ENCODE measurements at regions not wholly inside any gene's neighbourhood (a gene's known extent, or its start where the extent isn't known, plus 50 kb on each side); places are given as distances from the start of the nearest gene placed in this dataset.
"Not testable (repeated sequence)": the region's sequence is repeated elsewhere in the genome, so short reads cannot be mapped to it uniquely, and the experiment has no call there.

- Mint-ChIP-seq H3K9me3 (peaks cover 3 to 20% (median 12%) of the 10 kb centered on the region in 7 donors), H3K27me3 (ENCODE audit: low read depth in 3 of 3) (peaks cover 12 to 16% (median 12%) of the 10 kb centered on the region in 3 donors), H3K27ac (peak overlapping the region in 1 of 7 donors; percentile 24), H3K36me3 (no peaks in the 10 kb centered on the region), H3K4me1 (no peaks in the 10 kb centered on the region), H3K4me3 (no peak overlapping the region)
- Histone ChIP-seq H3K36me3 (replicated peaks in 1 of 2; ENCODE audit: control insufficient read depth in 1 of 2, insufficient read depth in 2 of 2, low read length in 2 of 2) (no peaks in the 10 kb centered on the region), H3K4me1 (ENCODE audit: control insufficient read depth in 1 of 2, insufficient read depth in 2 of 2, low read length in 2 of 2) (no peaks in the 10 kb centered on the region), H3K9ac (ENCODE audit: insufficient read depth, low read length, poor library complexity, severe bottlenecking) (no peak overlapping the region), H3K27me3 (ENCODE audit: control insufficient read depth in 2 of 2, insufficient read depth in 2 of 2, low read length in 2 of 2) (no peaks in the 10 kb centered on the region), H3K27ac (ENCODE audit: low read depth in 1 of 2, low read length in 2 of 2) (no peak overlapping the region), H3K9me3 (replicated peaks in 1 of 2; ENCODE audit: control insufficient read depth in 1 of 2, insufficient read depth in 1 of 2, low read length in 2 of 2) (peaks cover 0 to 11% of the 10 kb centered on the region in 2 donors), H3K4me2 (replicated peaks; ENCODE audit: extremely low read depth, low read length, poor library complexity, severe bottlenecking) (no peak overlapping the region), H3K79me2 (ENCODE audit: insufficient read depth, low read length) (no peaks in the 10 kb centered on the region), H2AFZ (ENCODE audit: insufficient read depth, low read depth, low read length, poor library complexity, severe bottlenecking) (no peak overlapping the region), H3K4me3 (replicated peaks in 1 of 3; ENCODE audit: low read depth in 2 of 3, low read length in 3 of 3) (no peak overlapping the region), H4K20me1 (ENCODE audit: insufficient read depth, low read length) (no peaks in the 10 kb centered on the region)
- intact Hi-C loops (cut with micrococcal nuclease), result no loop called here
- WGBS (ENCODE audit: insufficient coverage), result no CpG with 5 or more reads among the region's 1 CpG
- DNase-seq, result no peak
- no peak for TF ChIP-seq CTCF (IDR thresholded peaks at IDR 0.05)
Observed at GRCh38 chr6:150310539-150310938, 58.3 kb upstream of the IYD start.

- WGBS (ENCODE audit: insufficient coverage), result 85% methylated on average over 9 of the region's 13 CpGs
- H3K36me3 ChIP-seq (replicated peaks in 1 of 2; ENCODE audit: control insufficient read depth in 1 of 2, insufficient read depth in 2 of 2, low read length in 2 of 2); H3K9ac ChIP-seq (ENCODE audit: insufficient read depth, low read length, poor library complexity, severe bottlenecking); H3K36me3 Mint-ChIP-seq; H3K4me3 Mint-ChIP-seq; H3K4me2 ChIP-seq (replicated peaks; ENCODE audit: extremely low read depth, low read length, poor library complexity, severe bottlenecking); H3K27ac ChIP-seq (ENCODE audit: low read depth in 1 of 2, low read length in 2 of 2); H3K27ac Mint-ChIP-seq; H3K79me2 ChIP-seq (ENCODE audit: insufficient read depth, low read length); H4K20me1 ChIP-seq (ENCODE audit: insufficient read depth, low read length); intact Hi-C loops (cut with micrococcal nuclease); H2AFZ ChIP-seq (ENCODE audit: insufficient read depth, low read depth, low read length, poor library complexity, severe bottlenecking); DNase-seq; H3K4me1 ChIP-seq (ENCODE audit: control insufficient read depth in 1 of 2, insufficient read depth in 2 of 2, low read length in 2 of 2); H3K27me3 ChIP-seq (ENCODE audit: control insufficient read depth in 2 of 2, insufficient read depth in 2 of 2, low read length in 2 of 2); H3K4me3 ChIP-seq (replicated peaks in 1 of 3; ENCODE audit: low read depth in 2 of 3, low read length in 3 of 3); H3K4me1 Mint-ChIP-seq: not testable (repeated sequence)
- H3K9me3 ChIP-seq (replicated peaks in 1 of 2; ENCODE audit: control insufficient read depth in 1 of 2, insufficient read depth in 1 of 2, low read length in 2 of 2), result peaks cover 0 to 12% of the 10 kb centered on the region in 2 donors
- H3K27me3 Mint-ChIP-seq (ENCODE audit: low read depth in 3 of 3), result peaks cover 10 to 14% (median 13%) of the 10 kb centered on the region in 3 donors
- H3K9me3 Mint-ChIP-seq, result peaks cover 3 to 20% (median 13%) of the 10 kb centered on the region in 7 donors
Observed at GRCh38 chr6:150311149-150311944, 57.5 kb upstream of the IYD start.

Measured in CD14-positive monocyte (primary cell).